Gastrocnemius medialis (tissue), 4 donors: ENCODE measurements at regions not wholly inside any gene's neighbourhood (a gene's known extent, or its start where the extent isn't known, plus 50 kb on each side); places are given as distances from the start of the nearest gene placed in this dataset.
"Not testable (repeated sequence)": the region's sequence is repeated elsewhere in the genome, so short reads cannot be mapped to it uniquely, and the experiment has no call there.

Experiments used
- ATAC-seq, 2 donors: fragments of 150-250 bp; one replicate each; pipeline ENCODE4 v1.9.1; 2016
- DNase-seq, 2 donors: peaks; one replicate each; pipeline ENCODE4 v3.0.0-alpha.2; 2019
- H3K27ac ChIP-seq, 4 donors: fragments of 200-600 bp; sonication (generic); 1 replicate in 1 of 4; 2 replicates in 3 of 4; pipeline ENCODE4 v1.5.1; 2016 to 2018; ENCODE audit warnings: mild to moderate bottlenecking in 2 of 4, moderate library complexity in 1 of 4
- H3K27me3 ChIP-seq, 3 donors: fragments of 200-600 bp; sonication (generic) in 2 of 3; 1 replicate in 1 of 3; 2 replicates in 2 of 3; pipeline versions ENCODE4 v1.5.1 to v1.6.0; 2016 to 2019; ENCODE audit warnings: mild to moderate bottlenecking in 1 of 3, moderate library complexity in 1 of 3
- H3K36me3 ChIP-seq, 2 donors: fragments of 200-600 bp; sonication (generic) in 1 of 2; one replicate each; pipeline ENCODE4 v1.5.1; 2017 to 2018
- H3K4me1 ChIP-seq, 2 donors: fragments of 200-600 bp; sonication (generic) in 1 of 2; one replicate each; pipeline ENCODE4 v1.5.1; 2016 to 2017; ENCODE audit warnings: mild to moderate bottlenecking in 2 of 2
- H3K4me3 ChIP-seq, 4 donors: fragments of 200-600 bp; sonication (generic) in 3 of 4; 1 replicate in 1 of 4; 2 replicates in 3 of 4; pipeline ENCODE4 v1.5.1; 2016 to 2019; ENCODE audit warnings: mild to moderate bottlenecking in 2 of 4
- H3K9me3 ChIP-seq, 3 donors: fragments of 200-600 bp; sonication (generic) in 2 of 3; 1 replicate in 1 of 3; 2 replicates in 2 of 3; pipeline ENCODE4 v1.5.1; 2016 to 2019
- POLR2A ChIP-seq, 2 donors: fragments of 450-650 bp; IDR thresholded peaks; one replicate each; pipeline ENCODE4 v1.6.1; 2017; ENCODE audit warnings: antibody characterized with exemption in 2 of 2, mild to moderate bottlenecking in 2 of 2, moderate library complexity in 2 of 2
- in situ Hi-C, 4 donors: fragments of 200-750 bp; cut with MboI; loops; one replicate each; pipeline versions ENCODE4 v1.15.0 to v1.8.0; 2017; ENCODE audit warnings: low sequenced_read_pairs in 4 of 4
- intact Hi-C: fragments of 100-400 bp; cut with DNase I; formaldehyde crosslinking; loops from one replicate; pipeline ENCODE4 v1.15.1; 2023; ENCODE audit warnings: low total_unique reads
- TF ChIP-seq, protein P1 (sequence below), 5 experiments: fragments of 450-650 bp in 3 of 5; fragments of 200-600 bp in 2 of 5; sonication (generic) in 2 of 5; IDR thresholded peaks in 4 of 5; conservative IDR thresholded peaks in 1 of 5; 1 replicate in 4 of 5; 2 replicates in 1 of 5; pipeline ENCODE4 v1.5.1; 2016 to 2019; ENCODE audit warnings: antibody characterized with exemption in 5 of 5, mild to moderate bottlenecking in 3 of 5, moderate library complexity in 3 of 5

DNA sequence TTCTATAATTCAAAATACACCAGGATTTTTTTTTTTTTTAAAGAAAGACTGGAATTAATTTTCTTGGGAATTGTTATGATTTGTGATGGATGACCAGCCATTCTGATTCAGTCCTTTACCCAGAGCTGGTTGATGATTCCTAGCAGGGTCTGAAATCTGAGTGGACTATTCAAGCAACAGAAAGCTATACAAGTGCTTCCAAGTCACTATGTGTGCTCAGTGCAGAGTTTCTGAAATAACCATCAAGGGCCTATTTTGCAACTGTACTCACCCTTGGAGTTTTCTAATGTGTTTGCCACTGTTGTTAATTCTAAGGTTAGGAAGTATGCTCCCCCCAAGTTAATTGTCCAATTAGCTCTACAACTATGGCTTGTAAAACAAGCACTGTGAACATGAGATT is 137.7 kb upstream of the RAPGEF2 start:
- Histone ChIP-seq H3K36me3 (no peaks in the 10 kb centered on the region), H3K27ac (no peak overlapping the region), H3K27me3 (no peaks in the 10 kb centered on the region), H3K4me3 (no peak overlapping the region), H3K9me3 (no peaks in the 10 kb centered on the region), H3K4me1 (no peaks in the 10 kb centered on the region)
- intact Hi-C loops (no loop called here), in situ Hi-C loops (no loop called here)
- no peak for DNase-seq
- ATAC-seq, result no peak
- no peak for TF ChIP-seq POLR2A (IDR thresholded peaks at IDR 0.05)
- TF ChIP-seq, protein P1, sequence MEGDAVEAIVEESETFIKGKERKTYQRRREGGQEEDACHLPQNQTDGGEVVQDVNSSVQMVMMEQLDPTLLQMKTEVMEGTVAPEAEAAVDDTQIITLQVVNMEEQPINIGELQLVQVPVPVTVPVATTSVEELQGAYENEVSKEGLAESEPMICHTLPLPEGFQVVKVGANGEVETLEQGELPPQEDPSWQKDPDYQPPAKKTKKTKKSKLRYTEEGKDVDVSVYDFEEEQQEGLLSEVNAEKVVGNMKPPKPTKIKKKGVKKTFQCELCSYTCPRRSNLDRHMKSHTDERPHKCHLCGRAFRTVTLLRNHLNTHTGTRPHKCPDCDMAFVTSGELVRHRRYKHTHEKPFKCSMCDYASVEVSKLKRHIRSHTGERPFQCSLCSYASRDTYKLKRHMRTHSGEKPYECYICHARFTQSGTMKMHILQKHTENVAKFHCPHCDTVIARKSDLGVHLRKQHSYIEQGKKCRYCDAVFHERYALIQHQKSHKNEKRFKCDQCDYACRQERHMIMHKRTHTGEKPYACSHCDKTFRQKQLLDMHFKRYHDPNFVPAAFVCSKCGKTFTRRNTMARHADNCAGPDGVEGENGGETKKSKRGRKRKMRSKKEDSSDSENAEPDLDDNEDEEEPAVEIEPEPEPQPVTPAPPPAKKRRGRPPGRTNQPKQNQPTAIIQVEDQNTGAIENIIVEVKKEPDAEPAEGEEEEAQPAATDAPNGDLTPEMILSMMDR (IDR thresholded peaks at IDR 0.05 in 4 of 5, conservative IDR thresholded peaks at IDR 0.05 in 1 of 5), result no peak

DNA sequence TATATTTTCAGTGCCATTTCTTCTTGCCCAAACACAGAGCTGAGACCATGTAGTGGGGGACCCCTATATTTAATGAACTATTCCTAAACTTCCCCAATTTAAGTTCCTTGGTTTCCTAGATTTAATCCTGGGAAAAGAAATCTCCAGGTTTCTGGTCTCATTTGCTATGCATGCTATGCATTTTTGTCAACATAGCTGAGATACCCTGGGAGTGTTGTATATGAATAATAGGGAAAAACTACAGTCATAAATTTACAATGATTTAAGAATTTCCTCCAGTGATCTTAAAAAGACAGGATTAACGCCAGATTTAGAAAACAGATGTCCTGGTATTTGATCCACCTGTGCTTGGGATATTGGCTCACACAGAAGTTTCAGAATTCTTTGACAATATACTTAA is 136.8 kb upstream of the RAPGEF2 start:
- in situ Hi-C loops, result no loop called here
- Histone ChIP-seq H3K4me3 (no peak overlapping the region), H3K36me3 (no peaks in the 10 kb centered on the region), H3K9me3 (no peaks in the 10 kb centered on the region), H3K27me3 (no peaks in the 10 kb centered on the region), H3K4me1 (no peaks in the 10 kb centered on the region), H3K27ac (no peak overlapping the region)
- ATAC-seq, result no peak
- intact Hi-C loops, result no loop called here
- TF ChIP-seq, protein P1 (IDR thresholded peaks at IDR 0.05 in 4 of 5, conservative IDR thresholded peaks at IDR 0.05 in 1 of 5), result no peak
- no peak for TF ChIP-seq POLR2A (IDR thresholded peaks at IDR 0.05)
- DNase-seq, result no peak

DNA sequence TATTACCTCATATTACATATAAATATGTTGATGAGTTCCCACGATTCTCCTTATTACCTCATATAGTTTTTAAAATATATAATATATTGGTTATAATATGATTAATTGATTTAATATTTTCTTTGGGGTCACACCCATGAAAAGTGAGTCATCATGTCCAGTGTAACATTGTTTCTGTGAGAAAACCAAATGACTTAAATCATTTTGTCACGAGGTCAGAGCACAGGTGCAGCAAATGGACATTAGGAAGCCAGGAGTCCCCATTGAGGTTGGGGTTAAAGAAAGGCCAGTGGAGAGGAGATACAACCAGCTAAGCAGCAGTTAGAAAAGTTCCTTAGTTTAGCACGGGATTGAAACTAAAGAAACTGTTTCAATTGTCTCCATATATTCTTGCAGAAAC is 133.9 kb upstream of the RAPGEF2 start:
- no peak for TF ChIP-seq POLR2A (IDR thresholded peaks at IDR 0.05)
- TF ChIP-seq, protein P1 (IDR thresholded peaks at IDR 0.05 in 4 of 5, conservative IDR thresholded peaks at IDR 0.05 in 1 of 5), result no peak
- Histone ChIP-seq H3K4me3 (no peak overlapping the region), H3K36me3 (no peaks in the 10 kb centered on the region), H3K27me3 (no peaks in the 10 kb centered on the region), H3K9me3 (no peaks in the 10 kb centered on the region), H3K4me1 (no peaks in the 10 kb centered on the region), H3K27ac (no peak overlapping the region)
- DNase-seq (no peak), ATAC-seq (no peak)
- in situ Hi-C loops, result no loop called here
- intact Hi-C loops, result no loop called here

DNA sequence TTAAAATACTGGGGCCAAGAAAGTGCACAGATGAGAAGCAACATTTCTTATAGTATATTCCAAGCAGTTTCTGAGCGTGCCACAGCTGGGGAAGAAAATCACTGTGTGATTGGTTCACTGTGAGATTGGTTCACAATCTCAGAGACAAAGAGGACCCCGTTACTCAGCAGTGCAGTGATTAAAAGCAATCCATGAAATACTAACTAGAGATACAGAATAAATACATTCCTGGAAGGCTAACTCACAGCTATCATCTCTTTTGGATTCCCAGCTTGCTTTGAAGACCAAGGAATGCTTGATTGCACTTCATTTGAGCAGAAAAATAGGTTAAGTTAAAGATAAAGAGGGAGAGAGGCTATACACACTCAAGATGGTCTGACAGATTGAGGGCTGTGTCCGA is 132.1 kb upstream of the RAPGEF2 start:
- intact Hi-C loops, result no loop called here
- in situ Hi-C loops, result no loop called here
- Histone ChIP-seq H3K36me3 (no peaks in the 10 kb centered on the region), H3K4me3 (no peak overlapping the region), H3K9me3 (no peaks in the 10 kb centered on the region), H3K27me3 (no peaks in the 10 kb centered on the region), H3K27ac (no peak overlapping the region), H3K4me1 (no peaks in the 10 kb centered on the region)
- ATAC-seq, result no peak
- DNase-seq, result no peak
- TF ChIP-seq, protein P1 (IDR thresholded peaks at IDR 0.05 in 4 of 5, conservative IDR thresholded peaks at IDR 0.05 in 1 of 5), result no peak
- no peak for TF ChIP-seq POLR2A (IDR thresholded peaks at IDR 0.05)

DNA sequence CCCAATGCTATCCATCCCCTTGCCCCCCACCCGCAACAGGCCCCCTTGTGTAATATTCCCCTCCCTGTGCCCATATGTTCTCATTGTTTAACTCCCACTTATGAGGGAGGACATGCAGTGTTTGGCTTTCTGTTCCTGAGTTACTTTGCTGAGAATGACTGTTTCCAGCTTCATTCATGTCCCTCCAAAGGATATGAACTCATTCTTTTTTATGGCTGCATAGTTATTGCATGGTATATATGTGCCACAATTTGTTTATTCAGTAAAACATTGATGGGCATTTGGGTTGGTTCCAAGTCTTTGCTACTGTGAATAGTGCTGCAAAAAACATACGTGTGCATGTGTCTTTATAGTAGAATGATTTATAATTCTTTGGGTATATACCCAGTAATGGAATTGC is 128.4 kb upstream of the RAPGEF2 start:
- intact Hi-C loops, DNase-seq, H3K9me3 ChIP-seq, in situ Hi-C loops, H3K27me3 ChIP-seq, ATAC-seq, H3K4me1 ChIP-seq, H3K36me3 ChIP-seq, H3K4me3 ChIP-seq, H3K27ac ChIP-seq: not testable (repeated sequence)

DNA sequence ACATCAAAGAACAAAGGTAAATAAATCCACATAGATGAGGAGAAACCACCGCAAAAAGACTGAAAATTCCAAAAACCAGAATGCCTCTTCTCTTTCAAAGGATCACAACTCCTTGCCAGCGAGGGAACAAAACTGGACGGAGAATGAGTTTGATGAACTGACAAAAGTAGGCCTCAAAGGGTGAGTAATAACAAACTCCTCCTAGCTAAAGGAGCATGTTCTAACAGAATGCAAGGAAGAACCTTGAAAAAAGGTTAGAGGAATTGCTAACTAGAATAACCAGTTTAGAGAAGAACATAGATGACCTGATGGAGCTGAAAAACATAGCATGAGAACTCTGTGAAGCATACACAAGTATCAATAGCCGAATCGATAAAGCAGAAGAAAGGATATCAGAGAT is 122.2 kb upstream of the RAPGEF2 start:
- H3K9me3 ChIP-seq, H3K4me3 ChIP-seq, DNase-seq, H3K36me3 ChIP-seq, intact Hi-C loops, ATAC-seq, H3K4me1 ChIP-seq, H3K27me3 ChIP-seq, in situ Hi-C loops, H3K27ac ChIP-seq: not testable (repeated sequence)
